ENCODE measurements at regions not wholly inside any gene's neighbourhood (a gene's known extent, or its start where the extent isn't known, plus 50 kb on each side); places are given as distances from the start of the nearest gene placed in this dataset.

GRCh38 chr7:42605406-42606192 is 306.3 kb downstream of the C7orf25 start (continued):
- no peak for TF ChIP-seq MAFK (IDR thresholded peaks at IDR 0.05; ENCODE audit: low read depth, low read length)
- no peak for TF ChIP-seq ZNF274 (IDR thresholded peaks at IDR 0.05; ENCODE audit: borderline replicate concordance, extremely low read depth, low read length)
- no peak for TF ChIP-seq NANOG (IDR thresholded peaks at IDR 0.05; ENCODE audit: insufficient read depth, low read depth, low read length, poor library complexity, severe bottlenecking)
- no peak for TF ChIP-seq SRF (IDR thresholded peaks at IDR 0.05; ENCODE audit: low read depth, low read length)
- TF ChIP-seq EGR1 (IDR thresholded peaks at IDR 0.05; ENCODE audit: borderline replicate concordance, low read depth, low read length) = no peak
- no peak for TF ChIP-seq HDAC6 (IDR thresholded peaks at IDR 0.05; ENCODE audit: low read depth, low read length)
- no peak for TF ChIP-seq TEAD4 (IDR thresholded peaks at IDR 0.05; ENCODE audit: low read depth, low read length)
- TF ChIP-seq SUZ12 (IDR thresholded peaks at IDR 0.05; ENCODE audit: low read length) = no peak

Data from H1 (cell line).